ENCODE measurements at regions not wholly inside any gene's neighbourhood (a gene's known extent, or its start where the extent isn't known, plus 50 kb on each side); places are given as distances from the start of the nearest gene placed in this dataset.

DNA sequence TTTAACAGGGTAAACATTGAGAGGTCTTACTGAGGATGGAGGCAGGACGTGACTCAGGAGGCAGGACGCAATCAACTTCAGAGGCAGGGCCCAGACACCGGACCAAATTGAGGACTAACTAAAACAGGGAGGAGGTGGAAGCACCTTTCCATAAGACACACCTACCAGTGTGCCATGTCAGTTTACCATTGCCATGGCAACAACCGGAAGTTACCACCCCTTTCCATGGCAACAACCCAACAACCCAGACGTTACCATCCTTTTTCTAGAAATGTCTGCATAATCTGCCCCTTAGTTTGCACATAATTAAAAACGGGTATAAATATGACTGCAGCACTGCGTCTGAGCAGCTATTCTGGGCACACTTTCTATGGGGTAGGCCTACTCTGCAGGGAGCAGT, 53.5 kb upstream of the SOX21 start:
- H3K27me3 ChIP-seq (ENCODE audit: low read depth), result peaks cover 20% of the 10 kb centered on the region
- intact Hi-C loops (cut with micrococcal nuclease), result no loop called here
- H3K36me3 ChIP-seq, result no peaks in the 10 kb centered on the region
- H3K9me3 ChIP-seq (replicated peaks), result no peaks in the 10 kb centered on the region
- no peak overlapping the region for H3K4me3 ChIP-seq
- TF ChIP-seq, protein P1, sequence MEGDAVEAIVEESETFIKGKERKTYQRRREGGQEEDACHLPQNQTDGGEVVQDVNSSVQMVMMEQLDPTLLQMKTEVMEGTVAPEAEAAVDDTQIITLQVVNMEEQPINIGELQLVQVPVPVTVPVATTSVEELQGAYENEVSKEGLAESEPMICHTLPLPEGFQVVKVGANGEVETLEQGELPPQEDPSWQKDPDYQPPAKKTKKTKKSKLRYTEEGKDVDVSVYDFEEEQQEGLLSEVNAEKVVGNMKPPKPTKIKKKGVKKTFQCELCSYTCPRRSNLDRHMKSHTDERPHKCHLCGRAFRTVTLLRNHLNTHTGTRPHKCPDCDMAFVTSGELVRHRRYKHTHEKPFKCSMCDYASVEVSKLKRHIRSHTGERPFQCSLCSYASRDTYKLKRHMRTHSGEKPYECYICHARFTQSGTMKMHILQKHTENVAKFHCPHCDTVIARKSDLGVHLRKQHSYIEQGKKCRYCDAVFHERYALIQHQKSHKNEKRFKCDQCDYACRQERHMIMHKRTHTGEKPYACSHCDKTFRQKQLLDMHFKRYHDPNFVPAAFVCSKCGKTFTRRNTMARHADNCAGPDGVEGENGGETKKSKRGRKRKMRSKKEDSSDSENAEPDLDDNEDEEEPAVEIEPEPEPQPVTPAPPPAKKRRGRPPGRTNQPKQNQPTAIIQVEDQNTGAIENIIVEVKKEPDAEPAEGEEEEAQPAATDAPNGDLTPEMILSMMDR (IDR thresholded peaks at IDR 0.05; ENCODE audit: borderline replicate concordance), result no peak
- no peak overlapping the region for H3K27ac ChIP-seq (replicated peaks)
- no peaks in the 10 kb centered on the region for H3K4me1 ChIP-seq
- DNase-seq, result no peak

DNA sequence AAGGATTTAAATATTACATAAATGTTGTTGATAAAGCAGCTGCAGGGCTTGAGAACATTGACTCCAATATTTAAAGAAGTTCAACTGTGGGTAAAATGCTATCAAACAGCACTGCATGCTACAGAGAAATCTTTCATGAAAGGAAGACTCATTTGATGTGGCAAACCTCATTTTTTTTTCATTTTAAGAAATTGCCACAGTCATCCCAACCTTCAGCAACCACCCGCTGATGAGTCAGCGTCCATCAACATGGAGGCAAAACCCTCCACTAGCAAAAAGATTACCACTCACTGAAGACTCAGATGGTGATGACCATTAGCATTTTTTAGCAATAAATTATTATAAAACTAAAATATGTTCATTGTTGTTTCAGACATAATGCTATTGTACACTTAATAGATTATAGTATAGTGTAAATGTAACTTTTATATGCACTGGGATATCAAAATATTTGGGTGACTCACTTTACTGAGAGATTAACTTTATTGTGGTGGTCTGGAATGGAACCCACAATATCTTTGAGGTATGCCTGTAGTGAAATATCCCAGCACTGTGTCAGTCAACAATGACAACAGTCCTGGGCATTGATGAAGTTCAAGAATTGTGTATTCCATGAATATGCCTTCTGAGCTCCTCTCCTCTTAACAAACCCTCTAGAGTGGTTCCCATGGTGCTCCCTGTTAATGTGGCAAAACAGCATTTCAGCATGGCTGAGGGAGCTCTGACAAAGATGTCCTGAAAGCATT, 52.4 kb upstream of the SOX21 start:
- no peaks in the 10 kb centered on the region for H3K9me3 ChIP-seq (replicated peaks)
- intact Hi-C loops (cut with micrococcal nuclease), result no loop called here
- TF ChIP-seq, protein P1 (IDR thresholded peaks at IDR 0.05; ENCODE audit: borderline replicate concordance), result no peak

More for the DNA sequence above, 52.4 kb upstream of the SOX21 start:
- DNase-seq, result no peak
- Histone ChIP-seq H3K27me3 (ENCODE audit: low read depth) (peaks cover 20% of the 10 kb centered on the region), H3K4me3 (no peak overlapping the region), H3K27ac (replicated peaks) (no peak overlapping the region), H3K4me1 (no peaks in the 10 kb centered on the region), H3K36me3 (no peaks in the 10 kb centered on the region)
